ENCODE measurements at regions not wholly inside any gene's neighbourhood (a gene's known extent, or its start where the extent isn't known, plus 50 kb on each side); places are given as distances from the start of the nearest gene placed in this dataset.

- no peak for DNase-seq (ENCODE audit: low read depth)
Observed at GRCh38 chr6:163806755-163807499, 392.4 kb downstream of the QKI start.

- DNase-seq (ENCODE audit: low read depth): no peak
Observed at GRCh38 chr6:163804991-163805390, 390.5 kb downstream of the QKI start.

- DNase-seq (ENCODE audit: low read depth): no peak
Observed at GRCh38 chr6:163802267-163802666, 387.7 kb downstream of the QKI start.

GRCh38 chr6:163797296-163797845, 382.9 kb downstream of the QKI start:
- no peak for DNase-seq (ENCODE audit: low read depth)

GRCh38 chr6:163793011-163793983, 378.8 kb downstream of the QKI start:
- no peak for DNase-seq (ENCODE audit: low read depth)

GRCh38 chr6:163790266-163790840, 375.8 kb downstream of the QKI start:
- DNase-seq (ENCODE audit: low read depth): no peak

- DNase-seq (ENCODE audit: low read depth): no peak
Observed at GRCh38 chr6:163789199-163789810, 374.8 kb downstream of the QKI start.

GRCh38 chr6:163786995-163787671, 372.6 kb downstream of the QKI start:
- no peak for DNase-seq (ENCODE audit: low read depth)

- no peak for DNase-seq (ENCODE audit: low read depth)
Observed at GRCh38 chr6:163782436-163783003, 368.0 kb downstream of the QKI start.

GRCh38 chr6:163780994-163781393, 366.5 kb downstream of the QKI start:
- DNase-seq (ENCODE audit: low read depth): no peak

- no peak for DNase-seq (ENCODE audit: low read depth)
Observed at GRCh38 chr6:163779727-163780284, 365.3 kb downstream of the QKI start.

- no peak for DNase-seq (ENCODE audit: low read depth)
Observed at GRCh38 chr6:163777716-163778115, 363.2 kb downstream of the QKI start.

GRCh38 chr6:163776906-163777686, 362.6 kb downstream of the QKI start:
- no peak for DNase-seq (ENCODE audit: low read depth)

GRCh38 chr6:163776196-163776905, 361.8 kb downstream of the QKI start:
- no peak for DNase-seq (ENCODE audit: low read depth)

GRCh38 chr6:163775313-163775712, 360.8 kb downstream of the QKI start:
- DNase-seq (ENCODE audit: low read depth): no peak

- DNase-seq (ENCODE audit: low read depth): no peak
Observed at GRCh38 chr6:163774485-163774884, 360.0 kb downstream of the QKI start.

- no peak for DNase-seq (ENCODE audit: low read depth)
Observed at GRCh38 chr6:163773646-163774045, 359.1 kb downstream of the QKI start.

GRCh38 chr6:163772701-163773100, 358.2 kb downstream of the QKI start:
- DNase-seq (ENCODE audit: low read depth): no peak

GRCh38 chr6:163771180-163771579, 356.7 kb downstream of the QKI start:
- no peak for DNase-seq (ENCODE audit: low read depth)

Data from activated T-cell treated with anti-CD3 and anti-CD28 coated beads for 24 hours (primary cell).